ENCODE measurements at regions not wholly inside any gene's neighbourhood (a gene's known extent, or its start where the extent isn't known, plus 50 kb on each side); places are given as distances from the start of the nearest gene placed in this dataset.
A peak's percentile ranks its signal among the peaks of the same experiment; 100 is the strongest.

GRCh38 chr11:86193297-86194095, 51.1 kb upstream of the EED start:
- DNase-seq (ENCODE audit: extremely low spot score, insufficient read length, low read depth) = peak; percentile 52
- peak; percentile 77 for FAIRE-seq

- no peak for DNase-seq (ENCODE audit: extremely low spot score, insufficient read length, low read depth)
- FAIRE-seq = peak; percentile 42
These were observed 51.9 kb upstream of the EED start for GRCh38 chr11:86192519-86193257.

GRCh38 chr11:86191874-86192273, 52.7 kb upstream of the EED start:
- DNase-seq (ENCODE audit: extremely low spot score, insufficient read length, low read depth) (no peak), FAIRE-seq (no peak)

GRCh38 chr11:86187027-86187426, 57.5 kb upstream of the EED start:
- DNase-seq (ENCODE audit: extremely low spot score, insufficient read length, low read depth) = no peak
- FAIRE-seq = no peak

- no peak for FAIRE-seq
- no peak for DNase-seq (ENCODE audit: extremely low spot score, insufficient read length, low read depth)
These were observed 58.2 kb upstream of the EED start for GRCh38 chr11:86186386-86186785.

GRCh38 chr11:86185381-86185750, 59.2 kb upstream of the EED start:
- no peak for FAIRE-seq
- DNase-seq (ENCODE audit: extremely low spot score, insufficient read length, low read depth) = no peak

GRCh38 chr11:86184728-86185380, 59.7 kb upstream of the EED start:
- DNase-seq (ENCODE audit: extremely low spot score, insufficient read length, low read depth) (no peak), FAIRE-seq (no peak)

GRCh38 chr11:86183694-86184093, 60.9 kb upstream of the EED start:
- no peak for DNase-seq (ENCODE audit: extremely low spot score, insufficient read length, low read depth)
- no peak for FAIRE-seq

GRCh38 chr11:86182976-86183584, 61.5 kb upstream of the EED start:
- FAIRE-seq = peak; percentile 87
- no peak for DNase-seq (ENCODE audit: extremely low spot score, insufficient read length, low read depth)

GRCh38 chr11:86181379-86181778, 63.2 kb upstream of the EED start:
- DNase-seq (ENCODE audit: extremely low spot score, insufficient read length, low read depth) (no peak), FAIRE-seq (no peak)

- no peak for FAIRE-seq
These were observed 63.7 kb upstream of the EED start for GRCh38 chr11:86180851-86181250.

GRCh38 chr11:86180423-86180822, 64.1 kb upstream of the EED start:
- FAIRE-seq (no peak), DNase-seq (ENCODE audit: extremely low spot score, insufficient read length, low read depth) (no peak)

More at GRCh38 chr11:86180851-86181250, 63.7 kb upstream of the EED start:
- DNase-seq (ENCODE audit: extremely low spot score, insufficient read length, low read depth) = no peak

GRCh38 chr11:86179646-86180064, 64.9 kb upstream of the EED start:
- DNase-seq (ENCODE audit: extremely low spot score, insufficient read length, low read depth) = no peak
- no peak for FAIRE-seq

GRCh38 chr11:86177302-86177701, 67.3 kb upstream of the EED start:
- DNase-seq (ENCODE audit: extremely low spot score, insufficient read length, low read depth) = no peak
- FAIRE-seq = no peak

- no peak for FAIRE-seq
- DNase-seq (ENCODE audit: extremely low spot score, insufficient read length, low read depth) = peak; percentile 20
These were observed 68.2 kb upstream of the EED start for GRCh38 chr11:86176165-86176884.

GRCh38 chr11:86175626-86176025, 68.9 kb upstream of the EED start:
- FAIRE-seq (no peak), DNase-seq (ENCODE audit: extremely low spot score, insufficient read length, low read depth) (no peak)

GRCh38 chr11:86175191-86175590, 69.4 kb upstream of the EED start:
- DNase-seq (ENCODE audit: extremely low spot score, insufficient read length, low read depth) = no peak
- no peak for FAIRE-seq

GRCh38 chr11:86174101-86175046, 70.2 kb upstream of the EED start:
- no peak for DNase-seq (ENCODE audit: extremely low spot score, insufficient read length, low read depth)
- FAIRE-seq = no peak

- FAIRE-seq (no peak), DNase-seq (ENCODE audit: extremely low spot score, insufficient read length, low read depth) (no peak)
These were observed 71.7 kb upstream of the EED start for GRCh38 chr11:86172894-86173293.
